HepG2 (cell line): ENCODE measurements at regions not wholly inside any gene's neighbourhood (a gene's known extent, or its start where the extent isn't known, plus 50 kb on each side); places are given as distances from the start of the nearest gene placed in this dataset.

ENCODE experiments used
- ATAC-seq: fragments of 200-7000 bp; cut with Tn5 transposase; 3 replicates; pipeline ENCODE4 v1.9.1; 2020; ENCODE audit warnings: mild to moderate bottlenecking, moderate library complexity
- BruUV-seq: library from RNA; stranded (reverse); fragments of 400-500 nt; replicated peaks from 2 replicates; lab custom pipeline; 2021; lab: Mats Ljungman, UMichigan
- CTCF ChIA-PET: fragments of 300-600 bp; formaldehyde crosslinking; extraction: SDS; loops from one replicate; lab custom pipeline; 2021; ENCODE audit warnings: low total read pairs, inconsistent platforms, low intra/inter-chr PET ratio; lab: Yijun Ruan, JAX
- POLR2A ChIA-PET: fragments of 350-600 bp; sonication (Branson Sonifier 250); formaldehyde crosslinking; loops from one replicate; lab custom pipeline; 2020; ENCODE audit warnings: antibody characterized with exemption, inconsistent platforms; lab: Yijun Ruan, JAX
- DNase-seq: peaks from one replicate; pipeline ENCODE4 v3.0.0-alpha.2; 2015; ENCODE audit warnings: low spot score
- FAIRE-seq: peaks from 3 replicates; lab custom pipeline; 2011; peaks lifted over from hg19 to GRCh38; lab: Jason Lieb, UNC
- H2AFZ ChIP-seq: one replicate; pipeline ENCODE4 v1.6.1; 2011; ENCODE audit warnings: low read length, inconsistent platforms
- H3K27ac ChIP-seq: fragments of 300-600 bp; 3 replicates; pipeline ENCODE4 v1.8.0; 2011; ENCODE audit warnings: mixed run types, mild to moderate bottlenecking, mixed read lengths, low read length, inconsistent platforms; ENCODE audit not compliant: insufficient read depth; ENCODE audit errors: extremely low read length
- H3K27me3 ChIP-seq, 2 experiments: fragments of 200-600 bp in 1 of 2; 2 replicates in 1 of 2; 3 replicates in 1 of 2; pipeline versions ENCODE4 v1.6.0 to v1.8.0; 2011; ENCODE audit warnings: low read length in 2 of 2, mild to moderate bottlenecking in 2 of 2, moderate library complexity in 2 of 2, inconsistent platforms in 1 of 2; ENCODE audit not compliant: insufficient read depth in 2 of 2, control insufficient read depth in 1 of 2
- H3K36me3 ChIP-seq, 2 experiments: fragments of 200-600 bp in 1 of 2; replicated peaks in 1 of 2; 2 replicates in 1 of 2; 3 replicates in 1 of 2; pipeline versions ENCODE4 v1.5.1 to v1.8.0; 2011; ENCODE audit warnings: low read length in 2 of 2, inconsistent platforms in 1 of 2; ENCODE audit not compliant: insufficient read depth in 2 of 2, control insufficient read depth in 1 of 2
- H3K4me1 ChIP-seq: 2 replicates; pipeline ENCODE4 v1.5.1; 2012; ENCODE audit warnings: low read length, inconsistent platforms; ENCODE audit not compliant: insufficient read depth
- H3K4me2 ChIP-seq: 2 replicates; pipeline ENCODE4 v1.6.0; 2011; ENCODE audit warnings: low read depth, low read length, inconsistent platforms
- H3K4me3 ChIP-seq, 3 experiments: fragments of 200-600 bp in 1 of 3; sonication (generic), shearing (Covaris generic) in 1 of 3; replicated peaks in 1 of 3; 2 replicates each; pipeline ENCODE4 v1.5.1; 2011 to 2016; ENCODE audit warnings: low read length in 3 of 3, inconsistent platforms in 2 of 3, low read depth in 2 of 3, mild to moderate bottlenecking in 2 of 3, control low read depth in 1 of 3, mixed read lengths in 1 of 3; ENCODE audit not compliant: insufficient read depth in 1 of 3
- H3K79me2 ChIP-seq: one replicate; pipeline ENCODE4 v1.6.1; 2011; ENCODE audit warnings: low read length, inconsistent platforms; ENCODE audit not compliant: insufficient read depth
- H3K9ac ChIP-seq: 2 replicates; pipeline ENCODE4 v1.6.0; 2011; ENCODE audit warnings: mild to moderate bottlenecking, low read depth, low read length, inconsistent platforms; ENCODE audit not compliant: insufficient read depth
- H3K9me3 ChIP-seq: 2 replicates; pipeline ENCODE4 v1.5.1; 2012; ENCODE audit warnings: mild to moderate bottlenecking, low read length
- H4K20me1 ChIP-seq: 2 replicates; pipeline ENCODE4 v1.6.0; 2011; ENCODE audit warnings: inconsistent platforms, mild to moderate bottlenecking, low read length, moderate library complexity; ENCODE audit not compliant: insufficient read depth
- BCLAF1 ChIP-seq: fragments of 450-650 bp; IDR thresholded peaks from 2 replicates; pipeline ENCODE4 v1.6.1; 2017; ENCODE audit warnings: mild to moderate bottlenecking
- EED ChIP-seq: sonication (generic); formaldehyde crosslinking; IDR thresholded peaks from 2 replicates; pipeline ENCODE4 v1.5.0; 2020; ENCODE audit warnings: mild to moderate bottlenecking, missing genetic modification reagents
- HOXA7 ChIP-seq: sonication (generic); formaldehyde crosslinking; IDR thresholded peaks from 2 replicates; pipeline ENCODE4 v1.8.1; 2022; ENCODE audit warnings: mild to moderate bottlenecking, missing genetic modification reagents, moderate library complexity
- MIER2 ChIP-seq: IDR thresholded peaks from 2 replicates; pipeline ENCODE4 v1.6.1; 2016; ENCODE audit warnings: missing biosample characterization, missing genetic modification reagents
- NR2F6 ChIP-seq, 2 experiments: IDR thresholded peaks; 2 replicates each; pipeline ENCODE4 v1.6.1; 2016; ENCODE audit warnings: antibody characterized with exemption in 1 of 2, mild to moderate bottlenecking in 1 of 2
- SNAI1 ChIP-seq: sonication (generic); formaldehyde crosslinking; IDR thresholded peaks from 2 replicates; pipeline ENCODE4 v1.5.0; 2020; ENCODE audit warnings: mild to moderate bottlenecking, missing genetic modification reagents, borderline replicate concordance
- SRF ChIP-seq: IDR thresholded peaks from 2 replicates; pipeline ENCODE4 v1.6.1; 2011; ENCODE audit warnings: mild to moderate bottlenecking, low read depth, low read length, moderate library complexity
- TRAFD1 ChIP-seq: sonication (generic); formaldehyde crosslinking; IDR thresholded peaks from 2 replicates; pipeline ENCODE4 v1.5.1; 2020; ENCODE audit warnings: missing genetic modification reagents, mild to moderate bottlenecking, borderline replicate concordance
- ZKSCAN8 ChIP-seq: IDR thresholded peaks from 2 replicates; pipeline ENCODE4 v1.6.1; 2016; ENCODE audit warnings: borderline replicate concordance, missing genetic modification reagents, missing compliant biosample characterization
- ZNF564 ChIP-seq: sonication (generic); formaldehyde crosslinking; IDR thresholded peaks from 2 replicates; pipeline ENCODE4 v1.8.1; 2023; ENCODE audit warnings: mild to moderate bottlenecking, missing genetic modification reagents
- ZSCAN30 ChIP-seq: sonication (generic); formaldehyde crosslinking; IDR thresholded peaks from 2 replicates; pipeline ENCODE4 v1.5.0; 2020; ENCODE audit warnings: mild to moderate bottlenecking, missing genetic modification reagents
- WGBS: methylation state at CpG from one replicate; pipeline ENCODE4 v1.1.6; 2017; ENCODE audit warnings: low lambda C conversion rate; 5-methylcytosine and 5-hydroxymethylcytosine counted together
- in situ Hi-C: cut with HindIII; loops from 2 replicates; pipeline ENCODE4 v1.10.0; 2017; ENCODE audit warnings: low pct_unique_long_range_greater_than_20kb; ENCODE audit not compliant: extremely low pct_ligation_motif_present
- intact Hi-C: fragments of 100-400 bp; cut with micrococcal nuclease; formaldehyde crosslinking; loops from one replicate; pipeline ENCODE4 v1.10.0; 2022; ENCODE audit not compliant: unreplicated experiment
- TF ChIP-seq, protein P1 (sequence below): IDR thresholded peaks from 2 replicates; pipeline ENCODE4 v1.6.1; 2016
- TF ChIP-seq, protein P2 (sequence below): sonication (generic); formaldehyde crosslinking; IDR thresholded peaks from 2 replicates; pipeline ENCODE4 v1.5.0; 2020; ENCODE audit warnings: mild to moderate bottlenecking, missing genetic modification reagents, moderate library complexity

GRCh38 chr2:8627019-8627691, 54.7 kb upstream of the ID2 start:
- H4K20me1 ChIP-seq: no peaks in the 10 kb centered on the region
- H3K4me1 ChIP-seq: peaks cover 100% of the 10 kb centered on the region
- intact Hi-C loops: loop anchor here (1.0 to 10.0 kb wide), 3 partner anchors 29 to 212 kb away; no protein-coding TSS in a partner anchor
- peaks cover 21% of the 10 kb centered on the region for H3K79me2 ChIP-seq
- H3K9ac ChIP-seq: peak overlapping the region; percentile 87
- no peaks in the 10 kb centered on the region for H3K9me3 ChIP-seq
- FAIRE-seq: no peak
- BruUV-seq: TSS peak; percentile 69
- POLR2A ChIA-PET: interaction anchor here (0.9 to 8.4 kb wide), 20 partner anchors 10 to 508 kb away, joined by 3 to 354 read pairs (median 5); partner anchors contain the start of gene ID2
- whole genome bisulfite sequencing: 3% methylated on average over 9 of the region's 20 CpGs
- CTCF ChIA-PET: interaction anchor here (1.2 to 2.1 kb wide), 3 partner anchors 35 to 58 kb away, joined by 3 to 15 read pairs (median 4); no protein-coding TSS in a partner anchor
- H3K4me2 ChIP-seq: peak overlapping the region; percentile 99
- peak overlapping the region; percentile 84 for H3K27ac ChIP-seq
- peak overlapping the region; percentile 60 to 80 (median 61) for H3K4me3 ChIP-seq
- in situ Hi-C loops: loop anchor here (5.0 kb wide), 1 partner anchor 50 kb away; no protein-coding TSS in a partner anchor
- ATAC-seq: peak; percentile 42
- H3K36me3 ChIP-seq: no peaks in the 10 kb centered on the region
- H2AFZ ChIP-seq: no peak overlapping the region
- DNase-seq: peak; percentile 80
- no peaks in the 10 kb centered on the region; a peak in 1 of 5 replicates for H3K27me3 ChIP-seq
- TF ChIP-seq MIER2 (CRISPR knock-in tag) (no peak), NR2F6 (IDR thresholded peaks at IDR 0.05) (peak; percentile 35; the same call in 1 of the 2 replicates), NR2F6 (CRISPR knock-in tag; IDR thresholded peaks at IDR 0.05) (peak; percentile 63; the same call in 1 of the 2 replicates), SRF (no peak), TRAFD1 (no peak), BCLAF1 (no peak), HOXA7 (CRISPR knock-in tag) (no peak), SNAI1 (CRISPR knock-in tag) (no peak), ZNF564 (CRISPR knock-in tag) (no peak), ZSCAN30 (CRISPR knock-in tag) (no peak), ZKSCAN8 (CRISPR knock-in tag) (no peak), EED (CRISPR knock-in tag) (no peak)
- TF ChIP-seq, protein P1, sequence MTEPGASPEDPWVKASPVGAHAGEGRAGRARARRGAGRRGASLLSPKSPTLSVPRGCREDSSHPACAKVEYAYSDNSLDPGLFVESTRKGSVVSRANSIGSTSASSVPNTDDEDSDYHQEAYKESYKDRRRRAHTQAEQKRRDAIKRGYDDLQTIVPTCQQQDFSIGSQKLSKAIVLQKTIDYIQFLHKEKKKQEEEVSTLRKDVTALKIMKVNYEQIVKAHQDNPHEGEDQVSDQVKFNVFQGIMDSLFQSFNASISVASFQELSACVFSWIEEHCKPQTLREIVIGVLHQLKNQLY (CRISPR knock-in tag): peak; percentile 47; the same call in 1 of the 2 replicates
- TF ChIP-seq, protein P2, sequence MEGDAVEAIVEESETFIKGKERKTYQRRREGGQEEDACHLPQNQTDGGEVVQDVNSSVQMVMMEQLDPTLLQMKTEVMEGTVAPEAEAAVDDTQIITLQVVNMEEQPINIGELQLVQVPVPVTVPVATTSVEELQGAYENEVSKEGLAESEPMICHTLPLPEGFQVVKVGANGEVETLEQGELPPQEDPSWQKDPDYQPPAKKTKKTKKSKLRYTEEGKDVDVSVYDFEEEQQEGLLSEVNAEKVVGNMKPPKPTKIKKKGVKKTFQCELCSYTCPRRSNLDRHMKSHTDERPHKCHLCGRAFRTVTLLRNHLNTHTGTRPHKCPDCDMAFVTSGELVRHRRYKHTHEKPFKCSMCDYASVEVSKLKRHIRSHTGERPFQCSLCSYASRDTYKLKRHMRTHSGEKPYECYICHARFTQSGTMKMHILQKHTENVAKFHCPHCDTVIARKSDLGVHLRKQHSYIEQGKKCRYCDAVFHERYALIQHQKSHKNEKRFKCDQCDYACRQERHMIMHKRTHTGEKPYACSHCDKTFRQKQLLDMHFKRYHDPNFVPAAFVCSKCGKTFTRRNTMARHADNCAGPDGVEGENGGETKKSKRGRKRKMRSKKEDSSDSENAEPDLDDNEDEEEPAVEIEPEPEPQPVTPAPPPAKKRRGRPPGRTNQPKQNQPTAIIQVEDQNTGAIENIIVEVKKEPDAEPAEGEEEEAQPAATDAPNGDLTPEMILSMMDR (CRISPR knock-in tag): no peak
